Calu3 (cell line): ENCODE measurements at regions not wholly inside any gene's neighbourhood (a gene's known extent, or its start where the extent isn't known, plus 50 kb on each side); places are given as distances from the start of the nearest gene placed in this dataset.

ENCODE experiments used
- BruUV-seq: library from RNA; stranded (reverse); fragments of 400-500 nt; replicated peaks from 2 replicates; lab custom pipeline; 2021; lab: Mats Ljungman, UMichigan
- CTCF ChIA-PET: fragments of 300-600 bp; sonication (Branson Sonifier 250); formaldehyde crosslinking; loops from one replicate; lab custom pipeline; 2022; ENCODE audit warnings: antibody characterized with exemption; lab: Charles Lee
- DNase-seq: peaks from one replicate; pipeline ENCODE4 v3.0.0; 2022
- H3K27ac Mint-ChIP-seq: one replicate; pipeline ENCODE4 v1.8.0; 2022; ENCODE audit warnings: mixed read lengths; ENCODE audit not compliant: unreplicated experiment
- H3K27me3 Mint-ChIP-seq: one replicate; pipeline ENCODE4 v1.8.0; 2022; ENCODE audit warnings: mixed read lengths; ENCODE audit not compliant: unreplicated experiment
- H3K36me3 Mint-ChIP-seq: one replicate; pipeline ENCODE4 v1.8.0; 2022; ENCODE audit warnings: mild to moderate bottlenecking, moderate library complexity, mixed read lengths; ENCODE audit not compliant: insufficient read depth, unreplicated experiment
- H3K4me1 Mint-ChIP-seq: one replicate; pipeline ENCODE4 v1.8.0; 2022; ENCODE audit warnings: mild to moderate bottlenecking, low read depth, mixed read lengths; ENCODE audit not compliant: unreplicated experiment
- H3K4me3 Mint-ChIP-seq: one replicate; pipeline ENCODE4 v1.8.0; 2022; ENCODE audit warnings: mild to moderate bottlenecking, low read depth, moderate library complexity, mixed read lengths; ENCODE audit not compliant: unreplicated experiment
- H3K9me3 Mint-ChIP-seq: one replicate; pipeline ENCODE4 v1.8.0; 2022; ENCODE audit warnings: low read depth, mixed read lengths; ENCODE audit not compliant: unreplicated experiment
- CTCF ChIP-seq: fragments of 200-600 bp; IDR thresholded peaks from one replicate; pipeline ENCODE4 v1.8.0; 2022; ENCODE audit warnings: antibody characterized with exemption; ENCODE audit not compliant: unreplicated experiment
- intact Hi-C: fragments of 100-400 bp; cut with micrococcal nuclease; formaldehyde crosslinking; loops from one replicate; pipeline ENCODE4 v1.10.0; 2022; ENCODE audit not compliant: unreplicated experiment

GRCh38 chr1:189962181-189962580 lies 515.5 kb downstream of the BRINP3 start:
- Mint-ChIP-seq H3K4me3 (no peak overlapping the region), H3K9me3 (no peaks in the 10 kb centered on the region), H3K27ac (no peak overlapping the region), H3K27me3 (no peaks in the 10 kb centered on the region), H3K36me3 (no peaks in the 10 kb centered on the region), H3K4me1 (no peaks in the 10 kb centered on the region)
- BruUV-seq = no TSS peak
- no peak for TF ChIP-seq CTCF
- intact Hi-C loops = no loop called here
- CTCF ChIA-PET = interaction anchor here (1.8 kb wide), 1 partner anchor 8 kb away, joined by 5 read pairs; no protein-coding TSS in a partner anchor
- no peak for DNase-seq

- H3K27ac Mint-ChIP-seq = peak overlapping the region; percentile 88
These were observed 507.1 kb downstream of the BRINP3 start for GRCh38 chr1:189970331-189971230.

GRCh38 chr1:189971656-189972055 lies 506.0 kb downstream of the BRINP3 start:
- BruUV-seq = no TSS peak

More at GRCh38 chr1:189970331-189971230, 507.1 kb downstream of the BRINP3 start:
- no peaks in the 10 kb centered on the region for H3K36me3 Mint-ChIP-seq
- intact Hi-C loops = loop anchor here (5.0 kb wide), 3 partner anchors 123 to 197 kb away; no protein-coding TSS in a partner anchor
- BruUV-seq = no TSS peak
- CTCF ChIA-PET = interaction anchor here (1.1 to 1.4 kb wide), 2 partner anchors 9 to 34 kb away, joined by 5 to 8 read pairs; no protein-coding TSS in a partner anchor
- DNase-seq = no peak
- no peak for TF ChIP-seq CTCF
- H3K4me3 Mint-ChIP-seq = no peak overlapping the region
- peaks cover 3% of the 10 kb centered on the region for H3K9me3 Mint-ChIP-seq
- H3K4me1 Mint-ChIP-seq = peaks cover 39% of the 10 kb centered on the region
- H3K27me3 Mint-ChIP-seq = no peaks in the 10 kb centered on the region

GRCh38 chr1:189977184-189977583 lies 500.5 kb downstream of the BRINP3 start:
- TF ChIP-seq CTCF = no peak
- no TSS peak for BruUV-seq
- H3K4me3 Mint-ChIP-seq = no peak overlapping the region
- no peaks in the 10 kb centered on the region for H3K27me3 Mint-ChIP-seq
- DNase-seq = no peak
- peaks cover 10% of the 10 kb centered on the region for H3K9me3 Mint-ChIP-seq
- H3K36me3 Mint-ChIP-seq = no peaks in the 10 kb centered on the region
- intact Hi-C loops = no loop called here
- peaks cover 17% of the 10 kb centered on the region for H3K4me1 Mint-ChIP-seq
- no peak overlapping the region for H3K27ac Mint-ChIP-seq
- CTCF ChIA-PET = no interaction called here

More at GRCh38 chr1:189971656-189972055, 506.0 kb downstream of the BRINP3 start:
- peaks cover 39% of the 10 kb centered on the region for H3K4me1 Mint-ChIP-seq
- H3K9me3 Mint-ChIP-seq = peaks cover 3% of the 10 kb centered on the region
- intact Hi-C loops = loop anchor here (5.0 kb wide), 3 partner anchors 124 to 196 kb away; no protein-coding TSS in a partner anchor
- no peak overlapping the region for H3K27ac Mint-ChIP-seq
- no peak for DNase-seq
- no peaks in the 10 kb centered on the region for H3K36me3 Mint-ChIP-seq
- CTCF ChIA-PET = no interaction called here
- no peak overlapping the region for H3K4me3 Mint-ChIP-seq
- no peaks in the 10 kb centered on the region for H3K27me3 Mint-ChIP-seq
- TF ChIP-seq CTCF = no peak
